CD4-positive, alpha-beta T cell (primary cell): ENCODE measurements at regions not wholly inside any gene's neighbourhood (a gene's known extent, or its start where the extent isn't known, plus 50 kb on each side); places are given as distances from the start of the nearest gene placed in this dataset.

Experiments
- ATAC-seq: fragments of 200-7000 bp; cut with Tn5 transposase; one replicate; pipeline ENCODE4 v1.10.0; 2022; ENCODE audit warnings: mild to moderate bottlenecking; ENCODE audit not compliant: poor library complexity
- CTCF ChIA-PET: fragments of 350-600 bp; sonication (Branson Sonifier 250); formaldehyde crosslinking; loops from one replicate; lab custom pipeline; 2021; ENCODE audit warnings: antibody characterized with exemption, inconsistent platforms; lab: Charles Lee
- POLR2A ChIA-PET: fragments of 350-600 bp; sonication (Branson Sonifier 250); formaldehyde crosslinking; loops from one replicate; lab custom pipeline; 2021; ENCODE audit warnings: antibody characterized with exemption, inconsistent platforms; lab: Charles Lee
- DNase-seq, 14 experiments: peaks; one replicate each; pipeline ENCODE4 v3.0.0-alpha.2; 2013 to 2020; ENCODE audit warnings: mixed read lengths in 2 of 14
- H3K27ac ChIP-seq, 2 donors: one replicate each; pipeline versions ENCODE4 v1.5.1 to v1.7.0; 2013; ENCODE audit warnings: low read length in 2 of 2, low read depth in 1 of 2, mild to moderate bottlenecking in 1 of 2
- H3K27me3 ChIP-seq, 2 experiments: 1 replicate in 1 of 2; 2 replicates in 1 of 2; pipeline versions ENCODE4 v1.6.1 to v1.7.0; 2013; ENCODE audit warnings: low read length in 2 of 2, control low read depth in 1 of 2, mild to moderate bottlenecking in 1 of 2, moderate library complexity in 1 of 2; ENCODE audit not compliant: insufficient read depth in 2 of 2, control insufficient read depth in 1 of 2
- H3K36me3 ChIP-seq: one replicate; pipeline ENCODE4 v1.6.1; 2013; ENCODE audit warnings: low read length, control low read depth; ENCODE audit not compliant: insufficient read depth
- H3K4me1 ChIP-seq: one replicate; pipeline ENCODE4 v1.6.1; 2013; ENCODE audit warnings: low read length, control low read depth; ENCODE audit not compliant: insufficient read depth
- H3K4me3 ChIP-seq: one replicate; pipeline ENCODE4 v1.5.1; 2013; ENCODE audit warnings: mild to moderate bottlenecking, low read length, moderate library complexity
- H3K9me3 ChIP-seq, 2 experiments: 1 replicate in 1 of 2; 2 replicates in 1 of 2; pipeline versions ENCODE4 v1.6.1 to v1.7.0; 2013; ENCODE audit warnings: low read length in 2 of 2, mild to moderate bottlenecking in 2 of 2, control low read depth in 1 of 2, moderate library complexity in 1 of 2; ENCODE audit not compliant: control insufficient read depth in 1 of 2, insufficient read depth in 1 of 2
- H3K27ac Mint-ChIP-seq: one replicate; pipeline ENCODE4 v1.8.0; 2020; ENCODE audit warnings: mixed read lengths
- H3K27me3 Mint-ChIP-seq: one replicate; pipeline ENCODE4 v1.8.0; 2021; ENCODE audit warnings: mixed read lengths
- H3K36me3 Mint-ChIP-seq: one replicate; pipeline ENCODE4 v1.8.0; 2021; ENCODE audit warnings: low read depth, mixed read lengths
- H3K4me1 Mint-ChIP-seq: one replicate; pipeline ENCODE4 v1.8.0; 2021; ENCODE audit warnings: low read depth, mixed read lengths
- H3K4me3 Mint-ChIP-seq: one replicate; pipeline ENCODE4 v1.8.0; 2020; ENCODE audit warnings: mild to moderate bottlenecking, mixed read lengths
- H3K9me3 Mint-ChIP-seq: one replicate; pipeline ENCODE4 v1.8.0; 2020; ENCODE audit warnings: mixed read lengths
- intact Hi-C, 2 experiments: fragments of 100-400 bp; cut with DNase I in 1 of 2; cut with micrococcal nuclease in 1 of 2; formaldehyde crosslinking; loops; one replicate each; pipeline versions ENCODE4 v1.15.1 to v1.9.0; 2023 to 2025; cut with DNase I, micrococcal nuclease
- TF ChIP-seq, protein P1 (sequence below): fragments of 200-600 bp; IDR thresholded peaks from one replicate; pipeline ENCODE4 v1.8.0; 2022; ENCODE audit warnings: antibody characterized with exemption, mild to moderate bottlenecking

DNA sequence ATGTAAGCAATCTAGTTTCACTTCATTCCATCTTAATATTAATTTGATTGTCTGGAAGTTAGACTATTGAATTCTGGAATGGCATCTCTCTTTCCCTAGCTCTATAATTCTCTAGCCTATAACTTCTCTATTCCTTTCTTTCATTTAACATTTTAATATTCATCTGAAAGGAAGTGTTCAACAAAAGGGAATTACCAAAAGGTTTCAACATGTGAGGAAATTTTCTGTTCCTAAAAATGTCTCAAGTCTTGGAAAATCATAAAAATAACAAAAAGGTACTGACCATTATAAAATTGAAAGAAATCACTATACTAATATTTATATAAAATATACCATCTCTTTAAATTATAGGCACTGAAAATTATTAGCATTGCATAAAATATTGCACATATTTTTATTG lies 228.7 kb downstream of the TXNL1 start:
- DNase-seq: no peak
- no peak for ATAC-seq
- H3K36me3 Mint-ChIP-seq: no peaks in the 10 kb centered on the region
- peaks cover 4% of the 10 kb centered on the region for H3K9me3 Mint-ChIP-seq
- POLR2A ChIA-PET: no interaction called here
- Histone ChIP-seq H3K4me3 (no peak overlapping the region), H3K9me3 (peaks cover 0 to 8% of the 10 kb centered on the region in 2 experiments), H3K27ac (no peak overlapping the region), H3K36me3 (no peaks in the 10 kb centered on the region), H3K4me1 (no peaks in the 10 kb centered on the region), H3K27me3 (no peaks in the 10 kb centered on the region)
- no peaks in the 10 kb centered on the region for H3K27me3 Mint-ChIP-seq
- CTCF ChIA-PET: no interaction called here
- TF ChIP-seq, protein P1, sequence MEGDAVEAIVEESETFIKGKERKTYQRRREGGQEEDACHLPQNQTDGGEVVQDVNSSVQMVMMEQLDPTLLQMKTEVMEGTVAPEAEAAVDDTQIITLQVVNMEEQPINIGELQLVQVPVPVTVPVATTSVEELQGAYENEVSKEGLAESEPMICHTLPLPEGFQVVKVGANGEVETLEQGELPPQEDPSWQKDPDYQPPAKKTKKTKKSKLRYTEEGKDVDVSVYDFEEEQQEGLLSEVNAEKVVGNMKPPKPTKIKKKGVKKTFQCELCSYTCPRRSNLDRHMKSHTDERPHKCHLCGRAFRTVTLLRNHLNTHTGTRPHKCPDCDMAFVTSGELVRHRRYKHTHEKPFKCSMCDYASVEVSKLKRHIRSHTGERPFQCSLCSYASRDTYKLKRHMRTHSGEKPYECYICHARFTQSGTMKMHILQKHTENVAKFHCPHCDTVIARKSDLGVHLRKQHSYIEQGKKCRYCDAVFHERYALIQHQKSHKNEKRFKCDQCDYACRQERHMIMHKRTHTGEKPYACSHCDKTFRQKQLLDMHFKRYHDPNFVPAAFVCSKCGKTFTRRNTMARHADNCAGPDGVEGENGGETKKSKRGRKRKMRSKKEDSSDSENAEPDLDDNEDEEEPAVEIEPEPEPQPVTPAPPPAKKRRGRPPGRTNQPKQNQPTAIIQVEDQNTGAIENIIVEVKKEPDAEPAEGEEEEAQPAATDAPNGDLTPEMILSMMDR: no peak
- no peaks in the 10 kb centered on the region for H3K4me1 Mint-ChIP-seq
- intact Hi-C loops: no loop called here
- no peak overlapping the region for H3K4me3 Mint-ChIP-seq
- H3K27ac Mint-ChIP-seq: no peak overlapping the region

DNA sequence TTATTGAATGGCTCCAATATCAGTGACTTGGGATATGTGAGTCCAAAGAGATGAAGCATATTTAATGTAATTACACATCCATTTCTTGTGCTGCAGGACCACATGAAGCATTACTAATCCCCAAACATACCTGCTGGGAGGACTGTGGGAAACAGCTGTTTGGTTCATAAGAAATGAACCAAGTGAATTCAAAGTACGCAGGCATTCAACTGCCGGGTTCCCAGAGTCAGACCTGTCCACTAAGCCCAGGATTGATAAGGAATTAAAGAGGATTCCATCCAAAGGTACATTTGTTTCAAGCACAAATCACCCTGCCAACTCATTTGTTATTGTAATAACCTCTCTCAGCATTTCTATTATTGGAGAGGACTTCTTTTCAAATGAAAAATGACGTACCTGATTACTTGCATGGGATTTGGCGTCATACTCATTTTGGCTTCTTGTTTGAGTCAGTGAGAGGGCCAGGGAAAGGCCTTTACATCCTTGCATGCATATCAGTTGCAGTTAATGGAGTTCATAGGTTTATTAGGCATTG lies 230.7 kb downstream of the TXNL1 start:
- ChIA-PET CTCF (no interaction called here), POLR2A (no interaction called here)
- Histone ChIP-seq H3K4me1 (no peaks in the 10 kb centered on the region), H3K27me3 (no peaks in the 10 kb centered on the region), H3K27ac (no peak overlapping the region), H3K4me3 (no peak overlapping the region), H3K36me3 (no peaks in the 10 kb centered on the region), H3K9me3 (no peaks in the 10 kb centered on the region)
- Mint-ChIP-seq H3K27ac (no peak overlapping the region), H3K36me3 (no peaks in the 10 kb centered on the region), H3K4me3 (no peak overlapping the region), H3K27me3 (no peaks in the 10 kb centered on the region), H3K9me3 (peaks cover 4% of the 10 kb centered on the region), H3K4me1 (no peaks in the 10 kb centered on the region)
- TF ChIP-seq, protein P1: no peak
- DNase-seq (no peak), ATAC-seq (no peak)
- intact Hi-C loops: no loop called here

DNA sequence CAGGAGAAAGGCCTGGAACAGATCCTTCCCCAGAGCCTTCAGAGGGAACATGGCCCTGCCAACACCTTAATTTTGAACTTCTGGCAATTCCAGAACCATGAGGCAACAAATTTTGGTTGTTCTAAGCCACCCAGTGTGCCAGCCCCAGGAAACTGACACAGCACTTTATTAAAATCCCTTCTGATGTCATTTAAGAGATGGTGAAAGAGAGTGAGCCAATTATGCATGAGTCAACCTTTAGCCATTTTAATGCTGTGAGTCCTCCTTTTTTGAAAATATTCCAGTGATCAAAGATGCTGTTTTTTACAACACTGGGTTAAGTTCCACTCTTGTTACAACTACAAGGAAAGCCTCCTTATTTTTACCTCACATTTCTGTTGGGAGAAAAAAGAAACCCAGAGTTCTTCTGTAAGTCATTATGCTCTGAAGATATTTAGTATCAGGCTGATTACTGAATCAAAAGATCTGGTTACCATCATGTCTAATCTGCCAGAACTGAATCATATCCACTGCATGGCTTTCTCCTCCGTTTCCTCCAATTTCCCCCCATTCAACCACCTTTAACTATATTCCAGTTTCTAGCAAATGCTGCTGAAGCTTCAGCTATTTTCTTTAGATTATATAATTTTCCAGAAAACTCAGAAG lies 235.4 kb downstream of the TXNL1 start:
- Mint-ChIP-seq H3K4me3 (no peak overlapping the region), H3K27me3 (peaks cover 13% of the 10 kb centered on the region), H3K4me1 (no peaks in the 10 kb centered on the region), H3K27ac (no peak overlapping the region), H3K36me3 (no peaks in the 10 kb centered on the region), H3K9me3 (no peaks in the 10 kb centered on the region)
- intact Hi-C loops: no loop called here
- ChIA-PET POLR2A (no interaction called here), CTCF (no interaction called here)
- ATAC-seq (no peak), DNase-seq (peak in 1 of 14 experiments; percentile 2)
- H3K4me3 ChIP-seq: no peak overlapping the region
- H3K9me3 ChIP-seq: no peaks in the 10 kb centered on the region
- H3K27ac ChIP-seq: no peak overlapping the region
- no peaks in the 10 kb centered on the region for H3K36me3 ChIP-seq
- H3K4me1 ChIP-seq: no peaks in the 10 kb centered on the region
- TF ChIP-seq, protein P1: no peak
- H3K27me3 ChIP-seq: no peaks in the 10 kb centered on the region
